ENCODE measurements at regions not wholly inside any gene's neighbourhood (a gene's known extent, or its start where the extent isn't known, plus 50 kb on each side); places are given as distances from the start of the nearest gene placed in this dataset.

DNA sequence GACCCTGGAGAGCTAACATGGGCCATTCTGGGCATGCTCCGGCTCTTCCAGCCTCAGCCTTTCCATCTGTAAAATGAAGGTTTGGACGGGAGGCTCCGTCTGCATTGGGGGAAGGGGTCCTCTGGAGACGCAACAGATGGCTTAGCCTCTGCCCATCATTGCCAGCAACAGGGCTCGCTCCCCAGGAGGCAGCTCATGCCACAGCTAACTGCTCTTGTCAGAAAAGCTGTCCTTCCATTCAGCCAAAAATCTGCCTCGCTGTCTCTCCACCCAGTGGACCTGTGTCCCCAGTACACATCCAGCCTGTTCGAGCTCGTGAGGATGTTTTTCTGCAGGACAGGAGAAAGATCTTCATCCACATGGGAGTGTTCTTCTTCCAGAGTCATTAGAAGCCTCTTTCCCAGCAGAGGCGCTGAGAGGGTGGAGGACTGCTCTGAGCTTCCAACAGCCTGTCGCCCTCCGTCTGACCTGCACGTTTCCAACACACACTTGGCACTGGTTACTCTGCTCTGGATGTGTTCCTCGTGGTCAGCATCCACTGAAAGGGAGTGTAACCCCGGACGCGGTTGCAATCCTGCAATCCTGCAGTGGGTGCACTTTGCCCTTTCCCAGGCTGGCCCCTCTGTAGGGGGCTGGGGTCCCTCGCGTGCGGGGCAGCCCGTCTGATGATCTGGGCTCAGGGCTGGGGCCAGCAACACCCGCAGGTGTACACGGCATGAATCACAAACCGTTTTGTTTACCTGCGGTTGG lies 1340.9 kb downstream of the TBC1D22A start:
- H3K9me3 ChIP-seq (ENCODE audit: control insufficient read depth in 1 of 2, low read length in 2 of 2), result peaks cover 0 to 1% of the 10 kb centered on the region in 2 donors
- H3K4me1 ChIP-seq (ENCODE audit: control insufficient read depth in 1 of 2, insufficient read depth in 2 of 2, low read length in 2 of 2), result peaks cover 0 to 6% of the 10 kb centered on the region in 2 donors
- H3K36me3 ChIP-seq (ENCODE audit: control insufficient read depth in 1 of 2, insufficient read depth in 2 of 2, low read length in 2 of 2), result no peaks in the 10 kb centered on the region
- no peaks in the 10 kb centered on the region for H3K27me3 ChIP-seq (ENCODE audit: control insufficient read depth in 1 of 2, insufficient read depth in 2 of 2, low read length in 2 of 2)
- H3K9ac ChIP-seq (ENCODE audit: low read depth in 1 of 2, low read length in 2 of 2), result no peak overlapping the region
- H3K27ac ChIP-seq (ENCODE audit: low read depth, low read length), result no peak overlapping the region
- H3K4me3 ChIP-seq (ENCODE audit: low read depth in 1 of 2, low read length in 2 of 2), result no peak overlapping the region

DNA sequence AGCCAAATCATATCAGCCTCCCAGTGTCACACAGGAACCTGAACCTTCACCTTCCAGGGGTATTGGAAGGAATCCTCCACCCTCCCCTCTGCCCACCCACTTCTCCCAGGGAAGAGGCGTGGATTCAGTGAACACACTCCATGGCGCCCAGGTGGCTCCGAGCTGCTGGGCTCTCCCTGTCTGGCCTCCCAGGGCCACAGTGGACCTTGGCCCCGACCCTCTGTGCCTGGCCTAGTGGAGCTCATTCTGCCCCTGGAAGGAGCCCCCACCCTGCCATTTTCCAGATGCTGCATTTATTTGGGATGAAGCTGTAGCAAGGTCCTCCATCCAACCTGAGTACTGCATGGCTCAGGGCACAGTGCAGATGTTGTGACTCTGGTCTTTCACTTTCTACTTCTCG lies 1340.1 kb downstream of the TBC1D22A start:
- Histone ChIP-seq H3K36me3 (ENCODE audit: control insufficient read depth in 1 of 2, insufficient read depth in 2 of 2, low read length in 2 of 2) (no peaks in the 10 kb centered on the region), H3K9me3 (ENCODE audit: control insufficient read depth in 1 of 2, low read length in 2 of 2) (no peaks in the 10 kb centered on the region), H3K4me3 (ENCODE audit: low read depth in 1 of 2, low read length in 2 of 2) (no peak overlapping the region), H3K9ac (ENCODE audit: low read depth in 1 of 2, low read length in 2 of 2) (no peak overlapping the region), H3K4me1 (ENCODE audit: control insufficient read depth in 1 of 2, insufficient read depth in 2 of 2, low read length in 2 of 2) (peaks cover 0 to 12% of the 10 kb centered on the region in 2 donors), H3K27me3 (ENCODE audit: control insufficient read depth in 1 of 2, insufficient read depth in 2 of 2, low read length in 2 of 2) (no peaks in the 10 kb centered on the region), H3K27ac (ENCODE audit: low read depth, low read length) (no peak overlapping the region)

DNA sequence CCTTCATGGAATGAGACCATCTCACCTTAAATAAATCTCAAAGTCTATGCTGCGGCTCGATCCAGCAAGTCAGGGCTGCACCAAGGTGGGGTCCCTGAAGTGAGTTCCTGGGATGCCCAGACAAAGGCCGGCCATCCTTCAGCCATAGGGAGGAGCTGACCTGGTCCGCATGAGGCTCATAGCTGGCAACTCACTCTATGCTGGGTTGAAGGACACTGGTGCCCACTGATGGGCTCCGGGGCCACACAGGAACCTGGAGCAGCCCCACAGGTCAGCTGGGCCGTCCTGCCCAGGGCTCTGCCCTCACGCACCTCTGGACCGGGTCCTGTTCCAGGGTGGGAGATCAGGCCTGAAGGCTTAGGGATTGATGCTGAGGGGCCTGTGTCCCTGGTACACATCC lies 1339.3 kb downstream of the TBC1D22A start:
- Histone ChIP-seq H3K4me1 (ENCODE audit: control insufficient read depth in 1 of 2, insufficient read depth in 2 of 2, low read length in 2 of 2) (peaks cover 0 to 15% of the 10 kb centered on the region in 2 donors), H3K9ac (ENCODE audit: low read depth in 1 of 2, low read length in 2 of 2) (no peak overlapping the region), H3K27me3 (ENCODE audit: control insufficient read depth in 1 of 2, insufficient read depth in 2 of 2, low read length in 2 of 2) (no peaks in the 10 kb centered on the region), H3K9me3 (ENCODE audit: control insufficient read depth in 1 of 2, low read length in 2 of 2) (no peaks in the 10 kb centered on the region), H3K36me3 (ENCODE audit: control insufficient read depth in 1 of 2, insufficient read depth in 2 of 2, low read length in 2 of 2) (no peaks in the 10 kb centered on the region), H3K27ac (ENCODE audit: low read depth, low read length) (no peak overlapping the region), H3K4me3 (ENCODE audit: low read depth in 1 of 2, low read length in 2 of 2) (no peak overlapping the region)

DNA sequence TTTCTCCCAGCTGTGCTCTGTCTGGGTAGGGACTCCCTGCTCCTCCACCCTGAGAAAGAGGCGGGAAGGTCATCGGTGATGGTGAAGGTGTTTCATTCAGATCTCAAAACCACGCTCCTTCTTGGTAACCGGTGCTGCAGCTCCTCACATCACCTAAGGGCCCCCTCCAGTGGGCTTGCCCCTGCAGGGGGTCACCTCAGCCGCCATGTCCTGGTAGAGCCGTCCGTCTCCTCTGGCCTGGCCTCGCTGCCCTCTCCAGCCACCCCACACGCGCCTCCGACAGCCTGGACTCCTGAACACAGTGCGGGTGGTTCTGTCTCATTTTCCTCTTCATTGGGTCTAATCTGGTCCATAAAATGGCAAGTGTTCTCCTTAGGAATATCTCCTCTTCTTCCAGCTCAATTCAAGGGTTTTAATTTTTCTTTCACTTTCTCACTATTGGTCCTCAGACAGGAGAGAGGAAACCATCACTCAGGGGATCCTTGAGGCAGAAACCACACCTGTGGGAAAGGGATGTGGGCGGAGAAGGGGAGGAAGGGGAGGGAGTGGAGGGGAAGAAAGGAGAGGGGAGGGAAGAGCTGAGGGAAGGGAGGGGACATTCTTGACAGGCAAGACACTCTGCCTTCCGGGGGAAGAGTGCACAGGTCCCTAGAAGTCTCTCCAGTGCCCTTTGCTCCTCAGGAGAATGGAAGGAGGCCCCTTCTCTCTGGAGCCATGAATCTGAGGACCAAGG lies 1338.4 kb downstream of the TBC1D22A start:
- H3K9me3 ChIP-seq (ENCODE audit: control insufficient read depth in 1 of 2, low read length in 2 of 2), result no peaks in the 10 kb centered on the region
- H3K4me3 ChIP-seq (ENCODE audit: low read depth in 1 of 2, low read length in 2 of 2), result no peak overlapping the region
- H3K27ac ChIP-seq (ENCODE audit: low read depth, low read length), result no peak overlapping the region
- no peaks in the 10 kb centered on the region for H3K27me3 ChIP-seq (ENCODE audit: control insufficient read depth in 1 of 2, insufficient read depth in 2 of 2, low read length in 2 of 2)
- H3K36me3 ChIP-seq (ENCODE audit: control insufficient read depth in 1 of 2, insufficient read depth in 2 of 2, low read length in 2 of 2), result no peaks in the 10 kb centered on the region
- no peak overlapping the region for H3K9ac ChIP-seq (ENCODE audit: low read depth in 1 of 2, low read length in 2 of 2)
- H3K4me1 ChIP-seq (ENCODE audit: control insufficient read depth in 1 of 2, insufficient read depth in 2 of 2, low read length in 2 of 2), result peaks cover 0 to 15% of the 10 kb centered on the region in 2 donors

DNA sequence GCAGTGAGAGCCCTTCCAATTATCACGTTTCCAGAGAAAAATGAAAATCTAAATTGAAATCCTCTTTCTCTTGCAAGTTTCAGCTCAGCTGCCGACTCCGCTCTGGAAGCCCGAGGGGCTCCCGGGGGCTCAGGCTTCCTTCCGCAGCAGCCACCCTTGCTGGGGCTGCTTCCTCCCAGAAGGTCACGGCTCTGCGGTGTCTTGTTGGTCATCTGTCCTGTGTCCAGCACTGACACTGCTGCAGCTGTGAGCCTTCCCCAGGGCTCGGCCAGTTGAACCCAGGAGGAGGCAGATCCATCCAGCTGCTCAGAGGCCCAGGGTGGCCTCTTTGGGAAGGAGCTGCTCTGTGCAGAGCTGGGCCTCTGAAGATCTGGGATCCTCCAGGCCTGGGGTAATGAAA lies 1337.2 kb downstream of the TBC1D22A start:
- no peaks in the 10 kb centered on the region for H3K9me3 ChIP-seq (ENCODE audit: control insufficient read depth in 1 of 2, low read length in 2 of 2)
- no peak overlapping the region for H3K4me3 ChIP-seq (ENCODE audit: low read depth in 1 of 2, low read length in 2 of 2)
- H3K27ac ChIP-seq (ENCODE audit: low read depth, low read length), result no peak overlapping the region
- H3K36me3 ChIP-seq (ENCODE audit: control insufficient read depth in 1 of 2, insufficient read depth in 2 of 2, low read length in 2 of 2), result no peaks in the 10 kb centered on the region
- H3K9ac ChIP-seq (ENCODE audit: low read depth in 1 of 2, low read length in 2 of 2), result no peak overlapping the region
- H3K27me3 ChIP-seq (ENCODE audit: control insufficient read depth in 1 of 2, insufficient read depth in 2 of 2, low read length in 2 of 2), result no peaks in the 10 kb centered on the region
- H3K4me1 ChIP-seq (ENCODE audit: control insufficient read depth in 1 of 2, insufficient read depth in 2 of 2, low read length in 2 of 2), result peaks cover 0 to 15% of the 10 kb centered on the region in 2 donors

DNA sequence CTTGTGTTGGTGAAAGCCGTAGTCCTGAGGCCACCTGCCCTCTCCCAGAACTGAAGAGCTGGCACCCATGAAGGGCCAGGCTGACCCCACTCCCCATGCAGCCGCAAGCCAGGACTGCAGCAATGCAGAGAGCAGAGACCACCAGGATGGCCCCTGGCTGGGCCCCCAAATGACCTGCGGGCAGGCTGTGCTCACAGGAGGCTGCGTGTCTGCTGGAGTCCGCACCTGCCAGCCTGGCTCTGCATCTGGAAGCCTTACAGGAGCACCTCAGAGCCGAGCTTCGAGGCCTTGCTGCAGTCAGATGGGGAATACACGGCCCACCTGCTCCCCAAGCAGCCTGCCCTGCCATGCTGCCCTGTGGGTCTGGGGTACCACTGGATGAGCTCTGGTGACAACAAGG lies 1336.8 kb downstream of the TBC1D22A start:
- Histone ChIP-seq H3K27ac (ENCODE audit: low read depth, low read length) (no peak overlapping the region), H3K36me3 (ENCODE audit: control insufficient read depth in 1 of 2, insufficient read depth in 2 of 2, low read length in 2 of 2) (no peaks in the 10 kb centered on the region), H3K9me3 (ENCODE audit: control insufficient read depth in 1 of 2, low read length in 2 of 2) (no peaks in the 10 kb centered on the region), H3K4me3 (ENCODE audit: low read depth in 1 of 2, low read length in 2 of 2) (no peak overlapping the region), H3K27me3 (ENCODE audit: control insufficient read depth in 1 of 2, insufficient read depth in 2 of 2, low read length in 2 of 2) (no peaks in the 10 kb centered on the region), H3K9ac (ENCODE audit: low read depth in 1 of 2, low read length in 2 of 2) (no peak overlapping the region), H3K4me1 (ENCODE audit: control insufficient read depth in 1 of 2, insufficient read depth in 2 of 2, low read length in 2 of 2) (peaks cover 0 to 15% of the 10 kb centered on the region in 2 donors)

DNA sequence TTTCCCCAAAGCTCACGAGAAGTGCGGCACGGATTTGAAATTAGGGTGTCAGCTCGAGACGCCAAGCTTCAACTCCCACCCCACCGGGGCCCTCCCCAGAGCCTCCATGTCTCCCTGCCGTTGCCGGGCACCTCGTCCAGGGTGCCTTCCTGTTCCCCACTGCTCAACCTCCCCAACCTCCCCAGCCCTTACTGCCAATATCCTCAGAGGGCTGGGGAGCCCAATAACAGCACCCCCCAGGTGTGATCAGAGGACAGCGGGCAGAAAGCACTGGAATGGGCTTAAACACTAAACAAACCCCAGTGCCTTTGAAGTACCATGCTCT lies 1336.4 kb downstream of the TBC1D22A start:
- Histone ChIP-seq H3K27me3 (ENCODE audit: control insufficient read depth in 1 of 2, insufficient read depth in 2 of 2, low read length in 2 of 2) (no peaks in the 10 kb centered on the region), H3K36me3 (ENCODE audit: control insufficient read depth in 1 of 2, insufficient read depth in 2 of 2, low read length in 2 of 2) (no peaks in the 10 kb centered on the region), H3K4me1 (ENCODE audit: control insufficient read depth in 1 of 2, insufficient read depth in 2 of 2, low read length in 2 of 2) (peaks cover 0 to 15% of the 10 kb centered on the region in 2 donors), H3K9ac (ENCODE audit: low read depth in 1 of 2, low read length in 2 of 2) (no peak overlapping the region), H3K9me3 (ENCODE audit: control insufficient read depth in 1 of 2, low read length in 2 of 2) (no peaks in the 10 kb centered on the region), H3K4me3 (ENCODE audit: low read depth in 1 of 2, low read length in 2 of 2) (peak overlapping the region in 1 of 2 donors; percentile 15), H3K27ac (ENCODE audit: low read depth, low read length) (peak overlapping the region; percentile 10)

DNA sequence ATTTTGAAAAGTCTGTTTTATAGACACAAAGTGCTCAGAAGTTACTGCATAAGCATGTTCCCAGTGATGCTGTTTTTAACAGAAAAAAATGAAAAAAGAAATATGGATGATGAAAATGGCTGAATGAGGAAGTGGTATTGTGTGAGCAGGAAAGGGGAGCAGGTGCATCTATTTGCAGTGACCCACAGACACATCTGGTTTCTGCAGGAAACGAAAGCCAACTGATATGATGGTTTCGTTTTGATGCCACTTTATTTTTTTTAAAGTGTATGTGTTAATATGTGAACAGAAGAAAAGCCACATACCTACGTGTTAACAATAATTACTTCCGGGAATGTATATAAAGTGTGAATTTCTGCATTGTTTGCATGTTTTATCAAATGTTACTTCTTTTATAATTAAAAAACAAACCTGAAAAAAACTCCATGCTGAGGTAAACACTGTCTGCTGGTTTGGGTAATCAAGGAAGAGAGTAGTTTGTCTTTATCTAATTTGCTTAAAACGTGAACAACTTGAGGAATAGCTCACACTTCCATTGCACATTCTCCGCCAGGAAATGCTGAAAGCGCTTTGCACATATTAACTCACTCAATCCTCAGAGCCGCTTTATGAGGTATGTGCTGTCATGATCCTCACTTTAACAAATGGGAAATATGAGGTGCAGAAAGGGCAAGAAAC lies 1335.9 kb downstream of the TBC1D22A start:
- no peaks in the 10 kb centered on the region for H3K36me3 ChIP-seq (ENCODE audit: control insufficient read depth in 1 of 2, insufficient read depth in 2 of 2, low read length in 2 of 2)
- no peaks in the 10 kb centered on the region for H3K27me3 ChIP-seq (ENCODE audit: control insufficient read depth in 1 of 2, insufficient read depth in 2 of 2, low read length in 2 of 2)
- H3K4me1 ChIP-seq (ENCODE audit: control insufficient read depth in 1 of 2, insufficient read depth in 2 of 2, low read length in 2 of 2), result peaks cover 0 to 15% of the 10 kb centered on the region in 2 donors
- peak overlapping the region in 1 of 2 donors; percentile 15 for H3K4me3 ChIP-seq (ENCODE audit: low read depth in 1 of 2, low read length in 2 of 2)
- H3K9me3 ChIP-seq (ENCODE audit: control insufficient read depth in 1 of 2, low read length in 2 of 2), result no peaks in the 10 kb centered on the region
- no peak overlapping the region for H3K9ac ChIP-seq (ENCODE audit: low read depth in 1 of 2, low read length in 2 of 2)
- peak overlapping the region; percentile 10 for H3K27ac ChIP-seq (ENCODE audit: low read depth, low read length)

DNA sequence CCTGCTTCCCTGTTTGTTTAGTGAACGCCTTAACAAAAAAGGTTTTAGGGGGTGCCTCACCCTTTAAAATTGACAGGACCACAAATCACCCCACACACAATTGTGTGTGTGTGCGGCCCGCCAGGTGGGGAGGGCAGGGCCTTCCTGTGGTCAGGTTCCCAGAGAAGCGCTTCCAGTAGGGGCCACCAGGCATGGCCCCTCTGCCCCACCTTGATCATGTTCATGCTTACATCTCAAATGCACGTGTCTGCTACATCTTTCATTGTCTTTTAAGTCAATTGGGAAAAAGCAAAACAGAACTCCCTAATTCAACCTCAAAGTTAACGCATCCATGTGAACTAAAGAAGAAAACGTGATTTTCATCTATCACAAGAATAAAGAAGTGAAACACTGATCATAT lies 1335.3 kb downstream of the TBC1D22A start:
- Histone ChIP-seq H3K9ac (ENCODE audit: low read depth in 1 of 2, low read length in 2 of 2) (no peak overlapping the region), H3K9me3 (ENCODE audit: control insufficient read depth in 1 of 2, low read length in 2 of 2) (no peaks in the 10 kb centered on the region), H3K27me3 (ENCODE audit: control insufficient read depth in 1 of 2, insufficient read depth in 2 of 2, low read length in 2 of 2) (no peaks in the 10 kb centered on the region), H3K4me3 (ENCODE audit: low read depth in 1 of 2, low read length in 2 of 2) (no peak overlapping the region), H3K27ac (ENCODE audit: low read depth, low read length) (no peak overlapping the region), H3K36me3 (ENCODE audit: control insufficient read depth in 1 of 2, insufficient read depth in 2 of 2, low read length in 2 of 2) (no peaks in the 10 kb centered on the region), H3K4me1 (ENCODE audit: control insufficient read depth in 1 of 2, insufficient read depth in 2 of 2, low read length in 2 of 2) (peaks cover 0 to 15% of the 10 kb centered on the region in 2 donors)

Data from duodenal mucosa (tissue), 2 donors.